ENCODE measurements at regions not wholly inside any gene's neighbourhood (a gene's known extent, or its start where the extent isn't known, plus 50 kb on each side); places are given as distances from the start of the nearest gene placed in this dataset.

GRCh38 chr2:126792993-126793392 is 105.7 kb upstream of the TEX51 start:
- DNase-seq (ENCODE audit: low spot score) (no peak), ATAC-seq (ENCODE audit: low FRiP score) (no peak)
- no peak for TF ChIP-seq CTCF (IDR thresholded peaks at IDR 0.05)

DNA sequence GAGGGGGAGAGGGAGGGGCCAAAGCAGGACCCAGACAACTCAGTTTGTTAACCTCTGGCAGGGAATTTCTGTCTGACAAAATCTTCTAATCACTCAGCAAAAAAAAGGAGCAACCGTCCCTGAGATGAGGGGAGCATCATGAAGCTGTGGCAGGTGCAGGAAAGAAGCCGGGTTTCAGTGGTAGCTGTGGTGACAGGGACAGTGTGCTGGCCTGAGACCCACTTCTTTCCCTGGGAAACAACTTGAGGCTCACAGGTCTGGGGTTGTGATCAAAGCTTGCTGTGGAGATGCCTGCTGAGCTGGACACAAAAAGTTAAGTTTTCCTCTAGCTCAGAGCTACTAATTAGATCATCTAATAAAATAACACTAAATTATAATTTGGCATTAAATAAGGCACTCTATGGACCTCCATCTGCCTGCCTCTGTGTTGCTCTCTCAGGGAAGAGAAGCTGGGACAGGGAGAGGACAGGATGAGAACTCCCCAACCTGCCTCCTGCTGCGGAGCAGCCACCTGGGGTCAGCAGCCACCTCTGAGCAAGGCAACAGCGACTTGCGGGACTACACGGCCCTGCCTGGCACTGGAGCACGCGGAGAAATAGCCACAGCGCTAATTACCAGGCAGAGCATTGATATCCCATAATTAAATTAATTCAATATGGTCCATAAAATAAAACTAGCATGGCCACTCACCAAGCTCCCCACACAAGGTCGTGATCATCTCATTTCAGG is 104.6 kb upstream of the TEX51 start:
- ATAC-seq (ENCODE audit: low FRiP score) = no peak

GRCh38 chr2:126795656-126796055 is 103.0 kb upstream of the TEX51 start:
- ATAC-seq (ENCODE audit: low FRiP score) (no peak), DNase-seq (ENCODE audit: low spot score) (no peak)
- no peak for TF ChIP-seq CTCF (IDR thresholded peaks at IDR 0.05)

More for the DNA sequence above, 104.6 kb upstream of the TEX51 start:
- no peak for TF ChIP-seq CTCF (IDR thresholded peaks at IDR 0.05)
- DNase-seq (ENCODE audit: low spot score) = no peak

GRCh38 chr2:126796931-126797621 is 101.6 kb upstream of the TEX51 start:
- no peak for ATAC-seq (ENCODE audit: low FRiP score)
- no peak for TF ChIP-seq CTCF (IDR thresholded peaks at IDR 0.05)
- no peak for DNase-seq (ENCODE audit: low spot score)

DNA sequence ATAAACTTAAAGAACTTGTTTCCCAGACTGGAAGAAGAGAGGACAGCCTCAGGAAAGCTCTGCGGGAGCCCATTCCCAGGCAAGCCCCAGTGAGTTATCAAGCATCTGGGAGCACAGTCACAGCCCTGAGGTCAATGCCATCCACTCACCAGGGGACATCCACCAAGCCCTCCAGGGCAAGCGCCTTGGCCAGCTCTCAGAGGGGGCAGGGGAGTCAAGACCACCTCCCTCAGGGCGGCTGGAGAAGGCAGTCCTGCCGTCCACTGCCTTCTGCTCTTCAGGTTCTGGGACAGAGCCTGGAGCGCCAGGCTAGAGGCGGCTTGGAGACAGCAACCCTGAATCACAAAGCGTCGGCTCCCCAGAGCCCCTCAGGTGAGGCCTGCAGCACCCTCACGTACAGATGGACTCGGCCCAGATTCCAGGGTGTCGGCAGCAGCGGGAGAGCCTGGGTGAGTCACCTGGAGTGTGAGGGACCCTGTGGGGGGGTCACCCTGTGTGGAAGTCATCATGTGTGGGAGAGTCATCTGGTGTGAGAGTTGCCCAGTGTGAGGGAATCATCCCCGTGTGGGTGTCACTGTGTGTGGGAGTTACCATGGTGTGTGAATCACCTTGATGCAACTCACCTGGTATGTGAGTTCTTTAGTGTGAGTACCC is 100.9 kb upstream of the TEX51 start:
- TF ChIP-seq CTCF (IDR thresholded peaks at IDR 0.05) = no peak
- no peak for ATAC-seq (ENCODE audit: low FRiP score)
- DNase-seq (ENCODE audit: low spot score) = no peak

- DNase-seq (ENCODE audit: low spot score) = no peak
- no peak for TF ChIP-seq CTCF (IDR thresholded peaks at IDR 0.05)
- ATAC-seq (ENCODE audit: low FRiP score) = no peak
Measured at GRCh38 chr2:126798276-126799140, 100.2 kb upstream of the TEX51 start.

All from omental fat pad (tissue), 3 donors.